Stimulated activated naive CD8-positive, alpha-beta T cell treated with anti-CD3 and anti-CD28 coated beads, Interleukin-15, Interleukin-2, amounts not matched to agents 100 ng/mL and 50 ng/mL, for 24 hours (primary cell): ENCODE measurements at regions not wholly inside any gene's neighbourhood (a gene's known extent, or its start where the extent isn't known, plus 50 kb on each side); places are given as distances from the start of the nearest gene placed in this dataset.

Experiments
- H3K27ac Mint-ChIP-seq: one replicate; pipeline ENCODE4 v1.8.0; 2021; ENCODE audit warnings: mild to moderate bottlenecking, mixed read lengths
- H3K27me3 Mint-ChIP-seq: one replicate; pipeline ENCODE4 v1.8.0; 2021; ENCODE audit warnings: mixed read lengths
- H3K36me3 Mint-ChIP-seq: one replicate; pipeline ENCODE4 v1.8.0; 2021; ENCODE audit warnings: low read depth, mixed read lengths
- H3K4me1 Mint-ChIP-seq: one replicate; pipeline ENCODE4 v1.8.0; 2021; ENCODE audit warnings: low read depth, mixed read lengths
- H3K4me3 Mint-ChIP-seq: one replicate; pipeline ENCODE4 v1.8.0; 2021; ENCODE audit warnings: mild to moderate bottlenecking, mixed read lengths
- H3K9me3 Mint-ChIP-seq: one replicate; pipeline ENCODE4 v1.8.0; 2021; ENCODE audit warnings: mixed read lengths

GRCh38 chr20:10784554-10785183, 110.9 kb upstream of the JAG1 start:
- H3K9me3 Mint-ChIP-seq: no peaks in the 10 kb centered on the region
- no peaks in the 10 kb centered on the region for H3K36me3 Mint-ChIP-seq
- no peak overlapping the region for H3K27ac Mint-ChIP-seq
- H3K4me3 Mint-ChIP-seq: no peak overlapping the region
- H3K4me1 Mint-ChIP-seq: no peaks in the 10 kb centered on the region
- peaks cover 20% of the 10 kb centered on the region for H3K27me3 Mint-ChIP-seq

- H3K4me3 Mint-ChIP-seq: no peak overlapping the region
- no peaks in the 10 kb centered on the region for H3K36me3 Mint-ChIP-seq
- H3K27ac Mint-ChIP-seq: no peak overlapping the region
- no peaks in the 10 kb centered on the region for H3K4me1 Mint-ChIP-seq
- no peaks in the 10 kb centered on the region for H3K9me3 Mint-ChIP-seq
- H3K27me3 Mint-ChIP-seq: peaks cover 14% of the 10 kb centered on the region
These were observed 112.9 kb upstream of the JAG1 start for GRCh38 chr20:10786678-10787077.

- Mint-ChIP-seq H3K4me1 (no peaks in the 10 kb centered on the region), H3K27ac (no peak overlapping the region), H3K9me3 (no peaks in the 10 kb centered on the region), H3K27me3 (peaks cover 7% of the 10 kb centered on the region), H3K4me3 (no peak overlapping the region), H3K36me3 (no peaks in the 10 kb centered on the region)
These were observed 114.3 kb upstream of the JAG1 start for GRCh38 chr20:10788055-10788454.

GRCh38 chr20:10788877-10789276, 115.1 kb upstream of the JAG1 start:
- no peaks in the 10 kb centered on the region for H3K9me3 Mint-ChIP-seq
- H3K4me1 Mint-ChIP-seq: no peaks in the 10 kb centered on the region
- H3K27me3 Mint-ChIP-seq: peaks cover 3% of the 10 kb centered on the region
- no peak overlapping the region for H3K27ac Mint-ChIP-seq
- H3K4me3 Mint-ChIP-seq: no peak overlapping the region
- H3K36me3 Mint-ChIP-seq: no peaks in the 10 kb centered on the region

GRCh38 chr20:10789386-10789785, 115.6 kb upstream of the JAG1 start:
- Mint-ChIP-seq H3K4me1 (no peaks in the 10 kb centered on the region), H3K36me3 (no peaks in the 10 kb centered on the region), H3K27me3 (no peaks in the 10 kb centered on the region), H3K4me3 (no peak overlapping the region), H3K9me3 (no peaks in the 10 kb centered on the region), H3K27ac (no peak overlapping the region)

GRCh38 chr20:10790013-10790412, 116.2 kb upstream of the JAG1 start:
- H3K27ac Mint-ChIP-seq: no peak overlapping the region
- H3K27me3 Mint-ChIP-seq: no peaks in the 10 kb centered on the region
- H3K9me3 Mint-ChIP-seq: no peaks in the 10 kb centered on the region
- H3K4me1 Mint-ChIP-seq: no peaks in the 10 kb centered on the region
- no peaks in the 10 kb centered on the region for H3K36me3 Mint-ChIP-seq
- H3K4me3 Mint-ChIP-seq: no peak overlapping the region

- Mint-ChIP-seq H3K4me1 (no peaks in the 10 kb centered on the region), H3K36me3 (no peaks in the 10 kb centered on the region), H3K4me3 (no peak overlapping the region), H3K27me3 (no peaks in the 10 kb centered on the region), H3K27ac (no peak overlapping the region), H3K9me3 (no peaks in the 10 kb centered on the region)
These were observed 118.5 kb upstream of the JAG1 start for GRCh38 chr20:10792291-10792690.

GRCh38 chr20:10793766-10794165, 120.0 kb upstream of the JAG1 start:
- no peaks in the 10 kb centered on the region for H3K36me3 Mint-ChIP-seq
- no peaks in the 10 kb centered on the region for H3K9me3 Mint-ChIP-seq
- no peaks in the 10 kb centered on the region for H3K27me3 Mint-ChIP-seq
- H3K4me1 Mint-ChIP-seq: no peaks in the 10 kb centered on the region
- no peak overlapping the region for H3K27ac Mint-ChIP-seq
- no peak overlapping the region for H3K4me3 Mint-ChIP-seq

GRCh38 chr20:10794765-10795164, 121.0 kb upstream of the JAG1 start:
- Mint-ChIP-seq H3K36me3 (no peaks in the 10 kb centered on the region), H3K4me3 (no peak overlapping the region), H3K27ac (no peak overlapping the region), H3K9me3 (no peaks in the 10 kb centered on the region), H3K27me3 (no peaks in the 10 kb centered on the region), H3K4me1 (no peaks in the 10 kb centered on the region)

- no peaks in the 10 kb centered on the region for H3K27me3 Mint-ChIP-seq
- H3K4me1 Mint-ChIP-seq: no peaks in the 10 kb centered on the region
- no peak overlapping the region for H3K4me3 Mint-ChIP-seq
- no peaks in the 10 kb centered on the region for H3K9me3 Mint-ChIP-seq
- no peak overlapping the region for H3K27ac Mint-ChIP-seq
- H3K36me3 Mint-ChIP-seq: no peaks in the 10 kb centered on the region
These were observed 121.7 kb upstream of the JAG1 start for GRCh38 chr20:10795286-10796026.

GRCh38 chr20:10798811-10799210, 125.0 kb upstream of the JAG1 start:
- no peaks in the 10 kb centered on the region for H3K9me3 Mint-ChIP-seq
- no peaks in the 10 kb centered on the region for H3K27me3 Mint-ChIP-seq
- no peak overlapping the region for H3K4me3 Mint-ChIP-seq
- H3K27ac Mint-ChIP-seq: no peak overlapping the region
- H3K36me3 Mint-ChIP-seq: no peaks in the 10 kb centered on the region
- H3K4me1 Mint-ChIP-seq: no peaks in the 10 kb centered on the region

GRCh38 chr20:10799735-10800134, 125.9 kb upstream of the JAG1 start:
- Mint-ChIP-seq H3K4me3 (no peak overlapping the region), H3K36me3 (no peaks in the 10 kb centered on the region), H3K9me3 (no peaks in the 10 kb centered on the region), H3K4me1 (no peaks in the 10 kb centered on the region), H3K27ac (no peak overlapping the region), H3K27me3 (no peaks in the 10 kb centered on the region)

- Mint-ChIP-seq H3K27me3 (no peaks in the 10 kb centered on the region), H3K27ac (no peak overlapping the region), H3K4me1 (no peaks in the 10 kb centered on the region), H3K4me3 (no peak overlapping the region), H3K36me3 (no peaks in the 10 kb centered on the region), H3K9me3 (no peaks in the 10 kb centered on the region)
These were observed 126.5 kb upstream of the JAG1 start for GRCh38 chr20:10800288-10800687.

GRCh38 chr20:10802236-10802635, 128.4 kb upstream of the JAG1 start:
- H3K27me3 Mint-ChIP-seq: no peaks in the 10 kb centered on the region

GRCh38 chr20:10805764-10806163, 132.0 kb upstream of the JAG1 start:
- H3K27ac Mint-ChIP-seq: no peak overlapping the region
- H3K27me3 Mint-ChIP-seq: no peaks in the 10 kb centered on the region
- H3K4me3 Mint-ChIP-seq: no peak overlapping the region
- H3K36me3 Mint-ChIP-seq: no peaks in the 10 kb centered on the region
- H3K4me1 Mint-ChIP-seq: no peaks in the 10 kb centered on the region
- peaks cover 4% of the 10 kb centered on the region for H3K9me3 Mint-ChIP-seq

More at GRCh38 chr20:10802236-10802635, 128.4 kb upstream of the JAG1 start:
- Mint-ChIP-seq H3K9me3 (no peaks in the 10 kb centered on the region), H3K4me1 (no peaks in the 10 kb centered on the region), H3K36me3 (no peaks in the 10 kb centered on the region), H3K4me3 (no peak overlapping the region), H3K27ac (no peak overlapping the region)

- H3K27ac Mint-ChIP-seq: no peak overlapping the region
- no peaks in the 10 kb centered on the region for H3K4me1 Mint-ChIP-seq
- H3K27me3 Mint-ChIP-seq: no peaks in the 10 kb centered on the region
- H3K9me3 Mint-ChIP-seq: peaks cover 4% of the 10 kb centered on the region
- H3K36me3 Mint-ChIP-seq: no peaks in the 10 kb centered on the region
- no peak overlapping the region for H3K4me3 Mint-ChIP-seq
These were observed 132.7 kb upstream of the JAG1 start for GRCh38 chr20:10806539-10806938.
